BE2C (cell line): ENCODE measurements at regions not wholly inside any gene's neighbourhood (a gene's known extent, or its start where the extent isn't known, plus 50 kb on each side); places are given as distances from the start of the nearest gene placed in this dataset.

Experiments
- DNase-seq: peaks from one replicate; pipeline ENCODE4 v3.0.0-alpha.2; 2020
- H3K27me3 ChIP-seq: fragments of 250-450 bp; sonication (Bioruptor Pico); 2 replicates; pipeline ENCODE4 v1.5.1; 2020; ENCODE audit warnings: mild to moderate bottlenecking
- H3K36me3 ChIP-seq: fragments of 250-450 bp; sonication (Bioruptor Pico); 2 replicates; pipeline ENCODE4 v1.5.1; 2020; ENCODE audit warnings: mild to moderate bottlenecking
- H3K4me1 ChIP-seq: fragments of 250-450 bp; sonication (Bioruptor Pico); 2 replicates; pipeline ENCODE4 v1.5.1; 2020
- H3K4me3 ChIP-seq: 2 replicates; pipeline ENCODE4 v1.5.1; 2011; ENCODE audit warnings: low read depth, low read length
- H3K9me3 ChIP-seq: fragments of 250-450 bp; sonication (Bioruptor Pico); 2 replicates; pipeline ENCODE4 v1.5.1; 2020
- TF ChIP-seq, protein P1 (sequence below): IDR thresholded peaks from 2 replicates; pipeline ENCODE4 v1.5.1; 2012; ENCODE audit warnings: mild to moderate bottlenecking, low read depth, low read length

DNA sequence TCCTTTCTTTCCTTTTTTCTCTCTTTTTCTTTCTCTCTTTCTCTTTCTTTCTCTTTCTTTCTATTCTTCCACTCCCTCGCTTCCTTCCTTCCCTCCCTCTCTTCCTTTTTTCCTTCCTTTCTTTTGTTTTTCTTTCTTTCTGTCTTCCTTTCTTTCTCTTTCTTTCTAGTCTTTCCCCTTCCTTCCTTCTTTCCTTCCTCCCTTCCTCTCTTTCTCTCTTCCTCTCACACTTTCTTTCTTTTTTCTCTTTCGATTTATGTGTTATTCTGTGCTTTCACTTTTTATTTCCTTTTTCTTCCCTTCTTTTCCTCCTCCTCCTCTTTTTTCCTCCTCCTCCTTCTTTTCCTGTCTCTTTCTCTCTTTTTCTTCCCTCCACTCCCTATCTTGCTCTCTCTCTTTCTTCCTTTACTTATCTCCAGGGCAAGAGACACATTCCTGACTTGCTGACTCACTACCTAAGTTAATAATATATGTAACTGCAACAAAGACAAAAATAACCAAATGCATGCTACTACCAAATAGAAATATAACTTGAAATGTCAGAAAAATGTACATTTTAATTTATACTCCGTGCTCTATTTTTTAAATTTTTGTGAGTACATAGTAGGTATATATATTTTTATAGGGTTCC, 445.5 kb downstream of the GABRG2 start:
- H3K9me3 ChIP-seq, result no peaks in the 10 kb centered on the region
- H3K4me1 ChIP-seq, result no peaks in the 10 kb centered on the region
- TF ChIP-seq, protein P1, sequence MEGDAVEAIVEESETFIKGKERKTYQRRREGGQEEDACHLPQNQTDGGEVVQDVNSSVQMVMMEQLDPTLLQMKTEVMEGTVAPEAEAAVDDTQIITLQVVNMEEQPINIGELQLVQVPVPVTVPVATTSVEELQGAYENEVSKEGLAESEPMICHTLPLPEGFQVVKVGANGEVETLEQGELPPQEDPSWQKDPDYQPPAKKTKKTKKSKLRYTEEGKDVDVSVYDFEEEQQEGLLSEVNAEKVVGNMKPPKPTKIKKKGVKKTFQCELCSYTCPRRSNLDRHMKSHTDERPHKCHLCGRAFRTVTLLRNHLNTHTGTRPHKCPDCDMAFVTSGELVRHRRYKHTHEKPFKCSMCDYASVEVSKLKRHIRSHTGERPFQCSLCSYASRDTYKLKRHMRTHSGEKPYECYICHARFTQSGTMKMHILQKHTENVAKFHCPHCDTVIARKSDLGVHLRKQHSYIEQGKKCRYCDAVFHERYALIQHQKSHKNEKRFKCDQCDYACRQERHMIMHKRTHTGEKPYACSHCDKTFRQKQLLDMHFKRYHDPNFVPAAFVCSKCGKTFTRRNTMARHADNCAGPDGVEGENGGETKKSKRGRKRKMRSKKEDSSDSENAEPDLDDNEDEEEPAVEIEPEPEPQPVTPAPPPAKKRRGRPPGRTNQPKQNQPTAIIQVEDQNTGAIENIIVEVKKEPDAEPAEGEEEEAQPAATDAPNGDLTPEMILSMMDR, result no peak
- no peak overlapping the region for H3K4me3 ChIP-seq
- H3K36me3 ChIP-seq, result no peaks in the 10 kb centered on the region
- DNase-seq, result no peak
- no peaks in the 10 kb centered on the region for H3K27me3 ChIP-seq

DNA sequence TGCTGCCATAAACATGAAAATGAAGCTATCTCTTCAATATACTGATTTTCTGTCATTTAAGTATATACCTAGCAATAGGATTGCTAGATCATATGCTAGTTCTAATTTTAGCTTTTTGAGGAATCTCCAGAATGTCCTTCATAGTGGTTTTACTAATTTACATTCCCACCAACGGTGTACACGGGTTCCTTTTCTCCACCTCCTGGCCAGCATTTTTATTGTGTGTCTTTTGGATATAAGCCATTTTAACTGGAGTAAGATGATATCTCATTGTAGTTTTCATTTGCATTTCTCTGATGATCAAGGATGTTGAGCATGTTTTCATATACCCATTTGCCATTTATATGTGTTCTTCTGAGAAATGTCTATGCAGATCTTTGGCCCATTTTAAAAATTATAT, 446.5 kb downstream of the GABRG2 start:
- no peak for DNase-seq
- H3K4me3 ChIP-seq, result no peak overlapping the region
- TF ChIP-seq, protein P1, result no peak

DNA sequence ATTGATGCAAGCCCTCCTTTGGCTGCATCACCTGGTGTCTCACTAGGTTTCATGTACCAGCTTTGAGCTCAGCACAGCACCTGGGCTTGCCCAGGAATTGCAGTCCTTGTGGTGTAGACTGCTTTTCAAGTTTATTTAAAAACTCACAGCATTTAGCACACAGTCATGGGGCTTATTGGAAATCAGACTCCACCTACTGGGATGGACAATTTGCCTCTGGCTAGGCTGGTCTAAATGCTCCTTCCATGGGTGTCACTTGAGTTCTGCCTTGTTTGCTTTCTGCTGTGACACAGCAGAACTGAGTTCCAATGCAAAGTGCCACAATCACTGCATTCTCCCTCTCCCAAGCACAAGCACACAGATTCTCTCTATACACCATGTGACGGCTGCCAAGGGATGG, 453.3 kb downstream of the GABRG2 start:
- Histone ChIP-seq H3K27me3 (no peaks in the 10 kb centered on the region), H3K36me3 (no peaks in the 10 kb centered on the region), H3K4me3 (no peak overlapping the region), H3K9me3 (no peaks in the 10 kb centered on the region), H3K4me1 (no peaks in the 10 kb centered on the region)
- DNase-seq, result no peak
- TF ChIP-seq, protein P1, result no peak

More for the DNA sequence above, 446.5 kb downstream of the GABRG2 start:
- H3K36me3 ChIP-seq, result no peaks in the 10 kb centered on the region
- H3K9me3 ChIP-seq, result no peaks in the 10 kb centered on the region
- no peaks in the 10 kb centered on the region for H3K4me1 ChIP-seq
- H3K27me3 ChIP-seq, result no peaks in the 10 kb centered on the region

DNA sequence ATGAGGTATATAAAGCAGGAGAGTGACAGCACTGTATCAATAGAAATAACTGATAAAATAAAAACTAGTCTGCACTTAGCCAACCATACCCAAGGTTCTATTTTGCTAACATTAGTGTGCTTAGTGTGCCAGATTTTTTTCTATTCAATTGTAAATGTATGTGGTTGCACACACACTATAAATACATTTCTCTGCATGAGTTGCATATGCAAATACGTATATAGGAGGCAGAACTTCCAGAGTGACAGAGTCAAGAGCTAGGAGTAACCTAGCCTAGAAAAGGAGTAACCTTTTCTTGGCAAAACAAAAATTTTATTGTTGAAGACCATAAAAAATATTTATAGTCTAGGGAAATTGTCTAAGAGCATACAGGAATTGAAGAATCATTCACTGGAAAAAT, 461.6 kb downstream of the GABRG2 start:
- no peaks in the 10 kb centered on the region for H3K9me3 ChIP-seq
- no peaks in the 10 kb centered on the region for H3K4me1 ChIP-seq
- H3K27me3 ChIP-seq, result no peaks in the 10 kb centered on the region
- TF ChIP-seq, protein P1, result no peak
- H3K36me3 ChIP-seq, result no peaks in the 10 kb centered on the region
- no peak overlapping the region for H3K4me3 ChIP-seq
- DNase-seq, result no peak

DNA sequence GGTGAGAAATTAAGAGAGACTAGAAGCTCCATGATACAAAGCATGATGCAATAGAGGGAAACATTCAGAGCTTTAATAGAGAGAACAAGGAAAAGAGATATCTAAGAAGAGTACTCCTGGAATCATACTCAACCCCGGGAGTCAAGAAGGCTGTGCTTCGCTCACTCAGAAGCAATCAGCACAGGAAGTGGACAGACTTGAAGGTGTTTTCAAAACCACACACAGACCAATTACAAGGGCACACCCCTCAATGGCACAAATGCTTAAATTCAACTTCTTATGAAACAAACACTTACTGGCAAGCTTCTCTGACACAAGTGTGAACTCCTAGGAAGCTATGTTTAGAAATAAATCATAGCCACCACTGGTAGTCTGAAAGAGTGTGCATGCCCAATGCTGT, 462.3 kb downstream of the GABRG2 start:
- H3K27me3 ChIP-seq, result no peaks in the 10 kb centered on the region
- DNase-seq, result no peak
- H3K4me1 ChIP-seq, result no peaks in the 10 kb centered on the region
- H3K36me3 ChIP-seq, result no peaks in the 10 kb centered on the region
- no peaks in the 10 kb centered on the region for H3K9me3 ChIP-seq
- TF ChIP-seq, protein P1, result no peak
- no peak overlapping the region for H3K4me3 ChIP-seq

DNA sequence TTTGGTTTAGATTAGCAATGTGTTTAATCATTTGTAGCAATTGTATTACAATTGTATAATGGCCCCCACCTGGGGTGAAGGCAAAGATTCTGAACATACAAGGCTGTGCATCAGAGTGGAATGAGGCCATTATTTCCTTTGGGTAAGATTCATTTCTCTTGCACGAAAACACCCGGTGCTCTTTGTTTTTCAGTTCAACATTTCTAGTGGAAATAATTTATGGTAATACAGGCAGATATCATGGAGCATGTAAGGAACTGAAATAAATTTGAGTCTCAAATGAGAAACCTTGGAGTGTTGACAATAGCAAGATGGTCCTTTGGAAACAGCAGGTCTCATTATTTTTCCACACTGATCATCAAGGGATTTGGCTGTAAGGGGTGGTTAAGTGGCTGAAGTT, 475.9 kb downstream of the GABRG2 start:
- no peak for DNase-seq
- Histone ChIP-seq H3K36me3 (no peaks in the 10 kb centered on the region), H3K27me3 (no peaks in the 10 kb centered on the region), H3K4me3 (no peak overlapping the region), H3K9me3 (no peaks in the 10 kb centered on the region), H3K4me1 (peaks cover 15% of the 10 kb centered on the region)
- TF ChIP-seq, protein P1, result no peak
